LNCAP (cell line): ENCODE measurements at regions not wholly inside any gene's neighbourhood (a gene's known extent, or its start where the extent isn't known, plus 50 kb on each side); places are given as distances from the start of the nearest gene placed in this dataset.

ENCODE experiments used
- CTCF ChIP-seq: fragments of 450-650 bp; IDR thresholded peaks from 2 replicates; pipeline ENCODE4 v1.5.1; 2017; ENCODE audit warnings: mild to moderate bottlenecking

- TF ChIP-seq CTCF: no peak
Observed at GRCh38 chr9:2934241-2934650, 90.4 kb upstream of the PUM3 start.

- TF ChIP-seq CTCF: no peak
Observed at GRCh38 chr9:2933165-2934095, 89.5 kb upstream of the PUM3 start.

- TF ChIP-seq CTCF: no peak
Observed at GRCh38 chr9:2928411-2928810, 84.5 kb upstream of the PUM3 start.

GRCh38 chr9:2925016-2925415 is 81.1 kb upstream of the PUM3 start:
- no peak for TF ChIP-seq CTCF

GRCh38 chr9:2924380-2924768 is 80.5 kb upstream of the PUM3 start:
- TF ChIP-seq CTCF: no peak

GRCh38 chr9:2923766-2924379 is 80.0 kb upstream of the PUM3 start:
- no peak for TF ChIP-seq CTCF

GRCh38 chr9:2919347-2919746 is 75.5 kb upstream of the PUM3 start:
- TF ChIP-seq CTCF: no peak
